ELR (cell line): ENCODE measurements at regions not wholly inside any gene's neighbourhood (a gene's known extent, or its start where the extent isn't known, plus 50 kb on each side); places are given as distances from the start of the nearest gene placed in this dataset.

Experiments used
- DNase-seq: peaks from one replicate; pipeline ENCODE4 v3.0.0-alpha.2; 2015; ENCODE audit warnings: low read depth

DNA sequence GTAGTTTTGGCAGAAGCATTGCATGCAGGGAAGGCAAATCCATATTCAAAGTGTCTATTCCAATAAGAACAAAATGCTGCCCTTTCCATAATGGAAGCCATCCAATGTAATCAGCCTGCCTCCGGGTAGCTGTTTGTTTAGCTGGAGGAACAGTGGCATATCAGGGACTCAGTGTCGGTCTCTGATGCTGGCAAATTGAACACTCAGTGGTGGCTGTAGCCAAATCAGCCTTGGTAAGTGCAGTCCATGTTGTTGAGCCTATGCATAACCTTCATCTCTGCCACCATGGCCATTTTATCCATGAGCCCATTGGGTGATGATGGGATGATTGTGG, 147.8 kb upstream of the MAX start:
- DNase-seq, result no peak

DNA sequence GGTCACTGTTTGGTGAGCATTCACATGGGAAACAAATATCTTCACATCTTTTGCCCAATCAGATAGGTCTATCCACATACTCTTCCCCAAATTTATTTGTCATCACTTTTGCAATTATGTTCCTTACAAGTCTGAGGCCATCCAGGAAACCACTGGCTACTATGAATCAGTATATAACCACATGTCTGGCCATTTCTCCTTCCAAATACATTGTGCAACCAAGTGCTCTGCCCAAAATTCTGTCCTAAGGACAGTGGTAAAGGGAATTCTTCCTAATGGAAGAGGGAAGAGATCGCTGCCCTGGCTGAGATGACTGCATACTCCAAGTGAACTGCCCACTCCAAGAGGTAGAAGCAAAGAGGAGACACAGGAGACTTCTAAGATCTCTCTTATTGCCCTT, 148.9 kb upstream of the MAX start:
- DNase-seq, result peak; percentile 90

DNA sequence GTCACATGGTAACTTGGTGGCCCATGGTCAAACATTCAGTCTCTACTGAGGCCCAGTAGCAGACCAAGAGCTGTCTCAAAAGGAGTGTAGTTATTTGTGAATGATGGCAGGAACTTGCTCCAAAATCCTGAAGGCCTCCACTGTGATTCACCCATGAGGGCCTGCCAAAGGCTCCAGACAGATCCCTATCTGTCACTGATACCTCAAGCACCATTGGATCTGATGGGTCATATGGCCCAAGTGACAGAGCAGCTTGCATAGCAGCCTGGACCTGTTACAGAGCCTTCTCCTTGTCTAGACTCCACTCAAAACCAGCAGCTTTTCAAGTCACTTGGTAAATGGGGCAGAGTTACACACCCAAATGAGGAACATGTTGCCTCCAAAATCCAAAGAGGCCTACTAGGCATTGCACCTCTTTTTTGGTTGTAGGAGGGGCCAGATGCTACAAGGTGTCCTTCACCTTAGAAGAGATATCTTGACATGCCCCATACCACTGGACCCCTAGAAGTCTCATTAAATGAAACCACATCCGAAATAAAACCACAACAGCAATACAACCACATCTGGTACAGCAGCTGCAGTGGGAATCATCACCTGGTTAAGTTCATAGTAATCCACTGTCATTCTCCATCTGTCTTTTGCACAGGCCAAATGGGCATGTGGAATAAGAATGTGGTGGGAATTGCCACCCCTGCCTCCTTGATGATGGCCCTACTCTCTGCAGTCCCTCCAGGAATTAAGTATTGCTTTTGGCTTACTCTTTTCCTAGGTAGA, 150.4 kb upstream of the MAX start:
- DNase-seq, result no peak

DNA sequence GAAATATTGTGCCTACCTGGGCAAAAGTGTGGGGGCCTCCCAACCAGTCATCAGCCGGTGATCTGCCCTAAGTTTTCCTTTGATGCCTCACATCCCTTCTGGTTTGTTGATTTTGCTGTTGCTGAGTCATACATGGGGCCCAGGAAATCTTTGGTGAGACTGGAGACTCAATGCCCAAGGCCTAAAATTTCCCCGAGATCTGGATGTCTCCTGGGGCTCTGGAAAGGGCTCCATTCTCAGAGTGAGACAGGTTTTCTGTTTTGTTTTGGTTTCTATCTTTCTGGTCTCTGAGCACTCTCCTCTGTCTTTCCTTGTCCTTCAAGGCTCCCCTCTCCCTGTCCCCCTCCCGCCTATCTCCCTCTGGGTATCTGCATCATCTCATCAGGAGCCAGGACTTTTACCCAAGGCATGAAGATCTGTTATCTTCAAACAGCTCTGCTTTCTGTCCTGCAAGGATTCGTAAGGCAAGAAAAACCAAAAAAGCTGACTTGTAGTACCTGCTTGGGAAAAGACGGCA, 152.8 kb upstream of the MAX start:
- DNase-seq, result peak; percentile 95

DNA sequence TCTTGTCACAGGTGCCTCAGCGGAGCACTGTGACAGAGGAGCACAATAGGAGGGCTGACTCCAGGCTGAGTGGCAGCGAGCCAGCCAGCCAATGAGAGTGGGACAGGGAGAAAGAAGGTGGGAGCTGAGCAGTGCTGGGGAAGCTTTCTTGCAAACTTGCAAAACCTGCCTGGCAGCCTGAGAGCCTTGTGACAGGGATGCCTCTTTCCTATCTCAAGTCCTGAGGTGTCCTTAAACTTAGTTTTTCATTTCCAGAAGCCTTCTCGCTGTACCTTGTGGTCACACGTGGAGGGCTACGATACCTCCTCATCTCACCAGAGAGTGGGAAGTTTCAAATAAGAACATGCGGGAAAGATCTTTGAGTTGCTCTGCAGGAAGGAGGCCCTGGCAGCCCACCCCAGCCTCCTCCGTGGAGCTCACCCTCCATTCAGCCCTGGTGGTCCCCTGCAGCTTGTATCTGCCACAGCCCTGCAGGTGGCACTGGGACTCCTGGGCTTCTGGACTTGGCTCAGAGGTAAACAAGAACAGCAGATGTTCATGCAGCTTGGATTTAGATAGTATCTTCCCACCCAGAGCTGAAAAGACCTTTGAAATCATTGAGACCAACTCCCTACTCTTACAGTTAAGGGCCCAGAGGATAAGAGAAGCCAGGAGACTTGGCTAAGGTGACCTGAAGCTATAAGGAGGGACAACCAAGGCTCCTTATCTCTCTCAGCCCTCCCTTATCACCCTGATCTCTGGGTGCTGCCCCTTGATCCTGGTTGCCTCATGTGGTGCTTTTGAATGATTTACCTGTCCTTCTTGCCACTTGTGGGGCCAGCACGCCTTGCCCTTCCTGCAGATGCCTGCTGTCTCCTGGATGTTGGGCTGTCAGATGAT, 153.5 kb upstream of the MAX start:
- DNase-seq, result peak; percentile 49

DNA sequence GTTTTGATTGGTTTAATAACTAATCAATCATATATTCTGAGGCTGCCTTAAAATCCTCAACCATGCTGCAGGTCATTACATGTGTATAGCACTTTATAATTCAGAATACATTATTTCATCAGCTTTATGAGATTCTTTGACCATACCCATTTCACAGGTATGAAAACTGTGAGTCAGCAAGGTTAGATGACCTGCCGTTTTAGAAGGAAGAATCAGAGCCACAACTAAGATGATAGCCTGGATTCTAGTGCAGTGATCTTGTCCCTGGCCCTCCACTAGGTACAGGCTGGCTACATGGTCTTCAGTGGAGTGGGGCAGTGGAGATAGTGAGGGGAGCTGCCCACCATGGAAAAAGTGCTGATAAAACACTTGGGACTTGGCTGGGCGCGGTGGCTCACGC, 154.4 kb upstream of the MAX start:
- DNase-seq, result no peak

DNA sequence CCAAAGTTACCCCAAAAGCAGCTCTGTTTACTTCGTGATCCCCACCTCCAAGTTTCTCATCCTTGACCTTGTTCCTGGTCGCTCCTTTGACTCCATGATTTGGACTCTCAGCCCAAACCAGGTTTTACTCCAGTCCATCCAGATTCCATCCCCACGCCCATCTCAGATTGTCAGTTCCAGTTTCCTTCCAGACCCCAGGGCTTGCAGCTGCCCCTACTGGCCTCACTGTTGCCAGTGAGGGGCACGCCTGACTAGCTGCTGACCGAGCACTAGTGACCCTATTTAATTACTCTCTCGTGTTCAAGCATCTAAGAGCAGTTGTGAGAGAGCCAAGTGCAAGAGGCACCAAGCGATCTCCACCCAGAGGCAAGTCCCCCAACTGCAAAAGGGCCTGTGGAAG, 155.1 kb upstream of the FUT8 start:
- no peak for DNase-seq

DNA sequence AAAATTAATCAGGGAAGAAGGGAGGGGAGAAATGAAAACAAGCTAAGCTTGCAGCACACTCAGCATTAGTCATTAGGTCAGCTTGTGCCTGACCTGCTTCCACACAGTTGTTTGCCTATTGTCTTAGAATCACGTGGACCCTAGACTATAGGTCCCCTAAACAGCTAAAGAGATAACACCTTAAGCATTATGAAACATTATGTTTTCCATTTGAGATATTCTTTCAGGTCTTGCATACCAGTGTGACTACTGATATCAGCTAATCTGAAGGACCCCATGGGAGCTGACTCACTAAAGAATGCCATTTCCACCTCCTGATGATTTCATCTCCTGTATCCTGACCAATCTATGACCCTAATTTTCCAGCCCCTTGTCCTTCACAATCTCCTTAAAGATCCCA, 154.1 kb upstream of the FUT8 start:
- DNase-seq, result peak; percentile 89

DNA sequence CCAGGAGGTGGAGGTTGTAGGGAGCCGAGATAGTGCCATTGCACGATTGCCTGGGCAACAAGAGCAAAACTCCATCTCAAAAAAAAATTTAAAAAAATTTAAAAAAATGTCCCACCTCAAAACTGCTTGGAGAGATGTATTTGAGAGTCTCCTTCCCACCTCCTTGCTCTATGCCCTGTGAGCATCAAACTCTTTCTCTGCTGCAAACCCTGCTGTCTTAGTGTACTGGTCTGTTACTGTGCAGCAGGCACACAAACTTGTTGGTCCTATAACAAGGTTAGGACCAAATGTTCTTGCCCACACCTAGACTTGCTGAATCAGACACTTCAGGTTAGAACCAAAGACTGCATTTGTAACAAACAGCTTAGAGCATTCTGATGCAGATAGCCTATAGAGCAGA, 153.5 kb upstream of the FUT8 start:
- DNase-seq, result no peak

DNA sequence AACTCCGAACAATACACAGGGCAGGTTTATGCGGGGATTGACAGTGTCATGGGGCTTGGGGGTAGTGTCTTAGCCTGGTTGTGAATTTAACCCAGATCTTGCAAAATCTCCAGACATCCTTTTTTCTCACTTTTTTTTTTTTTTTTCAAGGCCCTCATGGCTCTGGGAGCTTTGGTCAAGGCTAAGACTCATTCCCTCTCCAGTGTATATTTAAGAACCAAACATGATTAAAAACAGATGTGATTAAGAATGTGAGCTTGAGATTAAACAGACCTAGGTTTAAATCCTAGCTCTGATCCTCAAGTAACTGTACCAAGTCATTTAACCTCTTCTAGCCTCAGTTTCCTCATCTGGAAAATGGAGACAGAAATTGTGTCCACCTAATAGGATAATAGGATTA, 151.7 kb upstream of the FUT8 start:
- peak; percentile 51 for DNase-seq

DNA sequence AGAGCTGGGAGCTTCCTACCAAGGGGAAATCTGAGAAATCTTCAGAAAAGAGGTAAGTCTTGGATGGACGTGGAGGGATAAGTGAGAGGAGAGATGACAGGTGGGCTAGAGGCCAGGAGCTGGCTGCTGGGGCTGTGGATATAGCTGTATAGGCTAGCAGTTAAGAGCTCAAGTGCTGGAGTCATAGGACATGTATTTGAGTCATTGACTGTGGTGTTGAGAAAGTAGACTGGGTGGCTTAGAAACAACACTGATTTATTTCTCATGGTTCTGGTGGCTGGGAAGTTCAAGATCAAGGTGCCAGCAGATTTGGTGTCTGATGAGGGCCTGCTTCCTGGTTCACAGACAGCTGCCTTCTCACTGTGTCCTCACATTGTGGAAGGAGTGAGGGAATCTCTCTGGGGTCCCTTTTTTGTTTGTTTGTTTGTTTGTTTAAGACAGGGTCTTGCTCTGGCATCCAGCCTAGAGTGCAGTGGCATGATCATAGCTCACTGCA, 151.1 kb upstream of the FUT8 start:
- peak; percentile 70 for DNase-seq

DNA sequence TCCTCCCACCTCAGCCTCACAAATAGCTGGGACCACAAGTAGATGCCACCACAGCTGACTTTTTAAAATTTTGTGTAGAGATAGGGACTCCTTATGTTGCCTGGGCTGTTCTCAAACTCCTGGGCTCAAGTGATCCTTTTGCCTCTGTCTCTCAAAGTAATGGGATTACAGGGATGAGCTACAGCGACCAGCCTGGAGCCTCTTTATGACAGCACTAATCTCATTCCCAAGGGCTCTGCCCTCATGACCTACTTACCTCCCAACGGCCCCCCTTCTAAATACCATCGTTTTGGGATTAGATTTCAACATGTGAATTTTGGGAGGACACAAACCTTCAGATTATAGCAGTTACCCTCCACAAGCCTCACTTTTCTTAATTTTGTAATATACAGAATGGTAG, 150.6 kb upstream of the FUT8 start:
- no peak for DNase-seq

DNA sequence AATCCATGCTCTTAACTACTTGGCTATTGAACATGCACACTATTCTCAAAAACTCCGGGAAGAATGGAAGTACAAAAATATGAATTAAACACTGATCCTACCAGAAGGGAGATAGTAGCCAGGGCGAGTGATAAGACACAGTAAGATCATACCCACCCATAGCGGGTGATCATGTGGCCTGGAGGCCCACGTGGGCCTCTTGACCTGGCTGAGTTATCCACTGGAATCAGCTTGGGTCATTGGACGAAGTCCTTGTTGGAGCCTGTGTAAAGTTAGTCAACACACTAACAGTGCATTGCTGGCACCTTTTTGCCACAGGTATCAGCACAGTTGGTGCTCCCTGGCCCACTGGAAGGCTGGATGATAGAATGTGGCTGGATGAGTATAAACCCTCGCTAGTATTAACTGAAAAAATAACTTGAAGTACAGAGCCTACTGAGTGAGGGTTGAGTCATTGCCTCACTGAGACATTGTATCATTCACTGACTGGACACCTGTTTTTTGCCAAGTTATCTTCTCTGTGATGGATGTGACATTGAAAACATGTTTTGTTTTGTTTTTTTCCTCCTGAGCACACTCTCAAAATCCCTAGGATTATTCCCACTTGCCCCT, 149.2 kb upstream of the FUT8 start:
- peak; percentile 62 for DNase-seq

DNA sequence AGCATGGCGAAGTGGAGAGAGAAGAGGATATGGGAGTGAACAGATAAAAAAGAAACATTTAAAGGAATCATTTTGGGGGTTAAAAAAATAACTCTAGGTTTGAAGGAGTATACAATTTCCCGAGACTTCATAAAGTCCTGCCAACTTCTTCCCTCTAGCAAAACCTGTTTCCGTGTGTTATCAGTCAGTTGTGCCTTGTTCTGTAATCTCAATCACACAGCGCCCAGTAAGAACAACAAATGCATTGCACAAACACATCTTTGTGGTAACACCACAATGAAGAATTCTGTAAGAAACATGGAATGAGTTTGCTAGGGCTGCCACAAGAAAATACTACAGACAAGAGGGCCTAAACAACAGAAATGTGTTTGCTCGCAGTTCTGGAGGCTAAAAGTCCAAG, 144.7 kb upstream of the FUT8 start:
- no peak for DNase-seq

DNA sequence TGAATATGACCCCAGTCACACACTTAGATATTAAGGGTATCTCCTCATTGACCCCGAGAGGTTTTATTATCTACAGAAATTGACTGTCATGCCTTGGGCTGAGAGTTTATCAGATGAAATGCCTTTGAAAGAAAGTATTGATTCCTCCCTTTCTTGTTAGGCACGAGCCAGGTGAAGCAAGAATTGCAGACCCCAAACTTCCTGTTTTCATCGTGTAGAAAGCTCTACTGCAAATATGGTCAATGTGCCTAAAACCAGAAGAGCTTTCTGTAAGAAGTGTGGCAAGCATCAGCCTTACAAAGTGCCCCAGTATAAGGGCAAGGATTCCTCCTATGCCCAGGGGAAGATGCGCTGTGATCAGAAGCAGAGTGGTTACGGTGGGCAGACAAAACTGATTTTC, 143.9 kb upstream of the FUT8 start:
- DNase-seq, result no peak

DNA sequence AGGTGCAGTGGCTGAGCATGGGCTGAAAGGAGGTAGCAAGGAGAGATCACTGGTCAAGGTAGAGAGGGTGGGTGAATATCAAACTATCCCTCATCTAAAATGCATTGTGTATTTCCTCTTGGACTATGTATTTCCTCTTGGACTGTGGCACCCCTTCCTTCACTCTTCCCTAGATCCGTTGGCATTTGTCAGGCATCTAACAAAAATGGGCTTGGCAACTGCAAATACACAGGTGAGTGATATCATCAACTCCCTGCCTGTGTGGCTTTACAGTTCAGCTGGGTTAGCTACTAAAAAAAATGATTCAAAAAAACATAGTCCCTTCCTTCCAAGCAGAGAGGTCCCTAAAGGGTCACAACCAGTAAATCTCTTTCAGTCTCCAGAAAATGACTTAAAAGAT, 142.8 kb upstream of the FUT8 start:
- DNase-seq, result no peak

DNA sequence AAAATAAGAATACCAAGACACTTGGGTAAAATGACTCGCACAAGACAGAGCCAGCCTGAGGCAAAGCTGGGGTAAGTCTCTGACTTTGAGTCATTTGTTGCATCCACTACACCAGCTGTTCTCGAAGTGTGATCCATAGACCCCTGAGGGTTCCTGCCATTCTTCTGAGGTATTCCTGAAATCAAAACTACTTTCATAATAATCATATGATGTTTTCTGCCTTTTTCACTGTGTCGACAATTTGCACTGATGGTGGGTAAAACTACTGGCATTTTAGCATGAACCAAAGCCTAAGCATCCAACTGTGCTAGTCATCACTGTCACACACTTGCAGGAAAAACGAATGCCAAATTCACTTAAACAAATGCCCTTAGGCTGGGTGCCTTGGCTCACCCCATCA, 135.5 kb upstream of the FUT8 start:
- DNase-seq, result peak; percentile 83

DNA sequence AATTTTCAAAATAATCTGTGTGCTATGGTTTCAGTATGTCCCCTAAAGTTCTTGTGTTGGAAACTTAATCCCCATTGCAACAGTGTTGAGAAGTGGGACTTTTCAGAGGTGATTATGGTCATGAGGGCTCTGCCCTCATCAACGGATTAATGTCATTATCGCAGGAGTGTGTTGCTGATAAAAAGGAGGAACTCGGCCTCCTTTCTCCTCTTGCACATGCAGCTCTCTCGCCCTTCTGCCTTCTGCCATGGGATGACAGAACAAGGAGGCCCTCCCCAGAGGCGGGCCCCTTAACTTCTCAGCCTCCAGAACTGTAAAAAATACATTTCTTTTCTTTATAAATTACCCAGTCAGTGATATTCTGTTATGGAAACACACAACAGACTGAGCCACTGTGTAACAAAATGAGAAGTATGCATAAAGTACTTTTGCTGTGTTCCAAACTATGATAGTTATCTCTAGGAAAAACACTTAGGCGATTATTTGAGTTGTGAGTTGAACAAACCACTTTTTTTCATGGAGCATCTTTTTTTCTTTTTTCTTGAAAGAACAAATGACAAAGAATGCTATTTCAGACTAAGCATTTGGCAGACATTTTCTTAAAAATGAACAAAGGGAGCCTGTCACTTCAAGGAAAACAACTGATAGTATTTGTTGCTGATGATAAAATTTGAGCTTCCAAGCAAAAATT, 134.8 kb upstream of the FUT8 start:
- DNase-seq, result no peak

DNA sequence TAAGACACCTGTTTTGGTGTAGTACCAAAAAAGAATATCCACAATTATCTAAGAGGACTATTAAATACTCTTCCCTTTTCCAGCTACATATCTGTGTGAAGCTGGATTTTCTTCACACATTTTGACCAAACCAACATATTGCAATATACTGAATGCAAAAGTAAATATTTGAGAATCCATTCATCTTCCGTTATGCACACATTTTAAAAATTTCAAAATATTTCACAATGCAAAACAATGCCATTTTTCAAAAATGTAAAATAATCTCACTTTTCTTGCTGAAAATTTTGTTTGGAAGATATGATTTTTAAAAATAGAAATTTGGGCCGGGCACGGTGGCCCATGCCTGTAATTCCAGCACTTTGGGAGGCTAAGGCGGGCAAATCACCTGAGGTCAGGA, 133.9 kb upstream of the FUT8 start:
- no peak for DNase-seq

DNA sequence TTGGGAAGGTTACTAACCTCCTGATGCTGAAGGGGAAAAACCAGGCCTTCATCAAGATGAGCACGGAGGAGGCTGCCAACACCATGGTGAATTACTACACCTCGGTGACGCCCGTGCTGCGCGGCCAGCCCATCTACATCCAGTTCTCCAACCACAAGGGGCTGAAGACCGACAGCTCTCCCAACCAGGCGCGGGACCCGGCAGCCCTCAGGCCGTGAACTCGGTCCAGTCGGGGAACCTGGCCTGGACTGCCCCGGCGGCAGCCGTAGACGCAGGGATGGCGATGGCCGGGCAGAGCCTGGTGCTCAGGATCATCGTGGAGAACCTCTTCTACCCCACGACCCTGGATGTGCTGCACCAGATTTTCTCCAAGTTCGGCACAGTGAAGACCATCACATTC, 133.0 kb upstream of the FUT8 start:
- no peak for DNase-seq

DNA sequence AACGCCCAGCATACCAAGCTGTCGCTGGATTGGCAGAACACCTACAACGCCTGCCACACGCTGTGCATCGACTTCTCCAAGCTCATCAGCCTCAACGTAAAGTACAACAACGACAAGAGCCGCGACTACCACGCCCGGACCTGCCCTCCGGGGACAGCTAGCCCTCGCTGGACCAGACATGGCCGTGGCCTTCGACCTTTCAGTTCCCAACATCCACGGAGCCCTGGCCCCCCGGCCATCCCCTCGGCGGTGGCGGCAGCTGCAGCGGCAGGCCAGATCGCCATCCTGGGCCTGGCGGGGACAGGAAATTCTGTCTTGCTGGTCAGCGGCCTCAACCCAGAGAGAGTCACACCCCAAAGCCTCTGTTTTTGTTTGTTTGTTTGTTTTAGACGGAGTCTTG, 132.6 kb upstream of the FUT8 start:
- DNase-seq, result no peak

DNA sequence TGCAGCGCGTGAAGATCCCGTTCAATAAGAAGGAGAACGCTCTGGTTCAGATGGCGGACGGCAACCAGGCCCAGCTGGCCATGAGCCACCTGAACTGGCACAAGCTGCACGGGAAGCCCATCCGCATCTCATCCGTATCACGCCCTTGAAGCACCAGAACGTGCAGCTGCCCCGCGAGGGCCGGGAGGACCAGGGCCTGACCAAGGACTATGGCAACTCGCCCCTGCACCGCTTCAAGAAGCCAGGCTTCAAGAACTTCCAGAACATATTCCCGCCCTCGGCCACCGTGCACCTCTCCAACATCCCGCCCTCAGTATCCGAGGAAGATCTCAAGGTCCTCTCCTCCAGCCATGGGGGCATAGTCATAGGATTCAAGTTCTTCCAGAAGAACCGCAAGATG, 131.9 kb upstream of the FUT8 start:
- no peak for DNase-seq
